ENCODE measurements at regions not wholly inside any gene's neighbourhood (a gene's known extent, or its start where the extent isn't known, plus 50 kb on each side); places are given as distances from the start of the nearest gene placed in this dataset.

GRCh38 chr1:216922406-216922805, 199.2 kb upstream of the ESRRG start:
- Histone ChIP-seq H3K27me3 (no peaks in the 10 kb centered on the region), H3K4me1 (no peaks in the 10 kb centered on the region), H3K4me3 (no peak overlapping the region), H3K27ac (no peak overlapping the region), H3K36me3 (no peaks in the 10 kb centered on the region), H3K9me3 (no peaks in the 10 kb centered on the region)
- DNase-seq (no peak), ATAC-seq (ENCODE audit: low FRiP score in 2 of 2) (no peak)
- WGBS, 2 donors = 81 to 87% methylated on average over 2 of the region's 2 CpGs
- TF ChIP-seq CTCF (IDR thresholded peaks at IDR 0.05) = no peak
- no peak for TF ChIP-seq POLR2A (IDR thresholded peaks at IDR 0.05)
- TF ChIP-seq POLR2AphosphoS5 (IDR thresholded peaks at IDR 0.05) = no peak
- no peak for TF ChIP-seq EP300 (IDR thresholded peaks at IDR 0.05)

GRCh38 chr1:216921866-216922265, 198.6 kb upstream of the ESRRG start:
- Histone ChIP-seq H3K4me3 (no peak overlapping the region), H3K27me3 (no peaks in the 10 kb centered on the region), H3K4me1 (no peaks in the 10 kb centered on the region), H3K27ac (no peak overlapping the region), H3K9me3 (no peaks in the 10 kb centered on the region), H3K36me3 (no peaks in the 10 kb centered on the region)
- ATAC-seq (ENCODE audit: low FRiP score in 2 of 2) (no peak), DNase-seq (no peak)
- no peak for TF ChIP-seq POLR2AphosphoS5 (IDR thresholded peaks at IDR 0.05)
- no peak for TF ChIP-seq CTCF (IDR thresholded peaks at IDR 0.05)
- no peak for TF ChIP-seq EP300 (IDR thresholded peaks at IDR 0.05)
- no peak for TF ChIP-seq POLR2A (IDR thresholded peaks at IDR 0.05)
- 95 to 100% methylated on average over 3 of the region's 3 CpGs for WGBS, 2 donors

- Histone ChIP-seq H3K9me3 (no peaks in the 10 kb centered on the region), H3K36me3 (no peaks in the 10 kb centered on the region), H3K4me1 (no peaks in the 10 kb centered on the region), H3K4me3 (no peak overlapping the region), H3K27me3 (no peaks in the 10 kb centered on the region), H3K27ac (no peak overlapping the region)
- TF ChIP-seq EP300 (IDR thresholded peaks at IDR 0.05) (no peak), CTCF (IDR thresholded peaks at IDR 0.05) (no peak), POLR2A (IDR thresholded peaks at IDR 0.05) (no peak), POLR2AphosphoS5 (IDR thresholded peaks at IDR 0.05) (no peak)
- DNase-seq = no peak
- WGBS, 2 donors = 79 to 82% methylated on average over 9 of the region's 9 CpGs
- no peak for ATAC-seq (ENCODE audit: low FRiP score in 2 of 2)
These were observed 196.1 kb upstream of the ESRRG start for GRCh38 chr1:216919060-216919970.

GRCh38 chr1:216916890-216917438, 193.7 kb upstream of the ESRRG start:
- ATAC-seq (ENCODE audit: low FRiP score in 2 of 2) = peak in 1 of 2 donors; percentile 15
- no peak overlapping the region for H3K4me3 ChIP-seq
- no peak for DNase-seq
- TF ChIP-seq CTCF (IDR thresholded peaks at IDR 0.05) (no peak), POLR2A (IDR thresholded peaks at IDR 0.05) (no peak), POLR2AphosphoS5 (IDR thresholded peaks at IDR 0.05) (no peak), EP300 (IDR thresholded peaks at IDR 0.05) (no peak)
- no peak overlapping the region for H3K27ac ChIP-seq
- H3K4me1 ChIP-seq = no peaks in the 10 kb centered on the region
- H3K9me3 ChIP-seq = no peaks in the 10 kb centered on the region
- 87 to 94% methylated on average over 6 of the region's 6 CpGs for WGBS, 2 donors
- no peaks in the 10 kb centered on the region for H3K27me3 ChIP-seq
- no peaks in the 10 kb centered on the region for H3K36me3 ChIP-seq
